ENCODE measurements at regions not wholly inside any gene's neighbourhood (a gene's known extent, or its start where the extent isn't known, plus 50 kb on each side); places are given as distances from the start of the nearest gene placed in this dataset.

DNA sequence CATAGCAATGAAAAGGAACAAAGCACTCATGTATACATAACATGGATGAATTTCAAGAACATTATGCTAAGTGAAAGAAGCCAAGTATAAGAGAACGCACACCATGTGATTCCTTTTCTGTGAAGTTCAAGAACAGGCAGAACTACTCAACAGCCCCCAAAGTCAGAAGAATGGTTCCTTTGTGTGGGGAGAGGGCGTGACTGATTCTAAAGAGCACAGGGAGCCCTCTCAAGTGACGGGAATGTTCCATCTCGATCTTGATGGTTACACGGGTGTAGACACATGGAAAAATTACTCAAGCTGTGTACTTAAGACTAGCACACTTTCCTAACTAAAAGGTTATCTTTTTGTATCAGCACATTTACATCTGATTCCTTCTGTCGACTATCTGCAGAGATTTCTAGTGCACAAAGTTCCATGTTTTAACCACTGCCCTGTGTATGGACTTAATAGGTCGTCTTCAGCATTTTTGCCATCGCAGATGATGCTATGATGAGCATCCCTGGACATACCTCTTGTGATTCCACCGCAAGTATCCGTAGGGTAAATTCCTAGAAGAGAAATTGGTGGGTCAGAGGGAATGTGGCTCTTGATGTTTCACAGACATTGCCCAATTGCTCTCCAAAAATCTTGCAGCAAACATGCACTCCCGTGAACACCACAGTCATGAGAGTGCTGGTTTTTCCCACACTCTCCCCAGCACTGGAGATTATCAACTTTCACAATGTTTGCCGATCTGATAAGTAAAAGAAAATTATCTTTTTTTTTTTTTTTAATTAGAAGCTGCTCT lies 279.3 kb downstream of the BMP7 start:
- no peak for TF ChIP-seq EZH2 (IDR thresholded peaks at IDR 0.05; ENCODE audit: borderline replicate concordance, low read length)
- TF ChIP-seq, protein P1, sequence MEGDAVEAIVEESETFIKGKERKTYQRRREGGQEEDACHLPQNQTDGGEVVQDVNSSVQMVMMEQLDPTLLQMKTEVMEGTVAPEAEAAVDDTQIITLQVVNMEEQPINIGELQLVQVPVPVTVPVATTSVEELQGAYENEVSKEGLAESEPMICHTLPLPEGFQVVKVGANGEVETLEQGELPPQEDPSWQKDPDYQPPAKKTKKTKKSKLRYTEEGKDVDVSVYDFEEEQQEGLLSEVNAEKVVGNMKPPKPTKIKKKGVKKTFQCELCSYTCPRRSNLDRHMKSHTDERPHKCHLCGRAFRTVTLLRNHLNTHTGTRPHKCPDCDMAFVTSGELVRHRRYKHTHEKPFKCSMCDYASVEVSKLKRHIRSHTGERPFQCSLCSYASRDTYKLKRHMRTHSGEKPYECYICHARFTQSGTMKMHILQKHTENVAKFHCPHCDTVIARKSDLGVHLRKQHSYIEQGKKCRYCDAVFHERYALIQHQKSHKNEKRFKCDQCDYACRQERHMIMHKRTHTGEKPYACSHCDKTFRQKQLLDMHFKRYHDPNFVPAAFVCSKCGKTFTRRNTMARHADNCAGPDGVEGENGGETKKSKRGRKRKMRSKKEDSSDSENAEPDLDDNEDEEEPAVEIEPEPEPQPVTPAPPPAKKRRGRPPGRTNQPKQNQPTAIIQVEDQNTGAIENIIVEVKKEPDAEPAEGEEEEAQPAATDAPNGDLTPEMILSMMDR (IDR thresholded peaks at IDR 0.05; ENCODE audit: low read length) = no peak
